ENCODE measurements at regions not wholly inside any gene's neighbourhood (a gene's known extent, or its start where the extent isn't known, plus 50 kb on each side); places are given as distances from the start of the nearest gene placed in this dataset.

DNA sequence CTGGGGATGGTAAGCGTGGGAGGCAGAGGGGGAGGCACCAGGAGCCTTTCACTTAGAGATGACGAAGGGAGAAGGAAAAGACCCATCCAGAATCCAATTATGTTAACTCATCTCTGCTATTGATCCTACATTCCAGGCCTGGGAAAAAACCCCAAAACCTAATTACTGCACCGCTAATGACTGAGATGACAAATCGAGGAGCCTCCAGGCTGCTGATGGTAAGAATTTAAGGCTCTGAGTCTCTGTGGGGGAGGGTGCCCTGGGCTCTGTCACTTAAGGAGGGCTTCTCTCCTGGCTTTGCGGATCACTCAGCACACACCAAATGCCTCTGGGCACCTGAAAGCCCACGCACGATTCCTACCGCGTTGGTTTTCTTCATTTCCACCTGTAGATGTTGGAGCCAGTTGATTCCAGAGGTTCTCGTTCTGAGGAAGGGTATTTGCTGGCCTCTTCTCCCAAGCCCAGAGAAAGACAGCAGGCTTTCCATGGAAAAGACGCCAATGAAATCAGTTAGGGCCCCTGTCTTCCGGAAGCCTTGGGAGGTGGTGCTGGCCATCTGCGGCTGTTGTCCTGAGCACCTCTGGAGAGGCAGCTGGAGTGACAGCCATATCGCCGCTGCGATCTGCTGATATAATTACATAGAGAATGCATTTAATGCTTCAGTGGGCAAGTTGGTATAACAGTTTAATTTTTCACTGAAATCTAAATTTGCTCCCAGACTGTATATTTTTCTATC, 751.2 kb downstream of the BRD1 start:
- intact Hi-C loops (cut with DNase I): no loop called here
- peak; percentile 43 for DNase-seq (ENCODE audit: low spot score)

DNA sequence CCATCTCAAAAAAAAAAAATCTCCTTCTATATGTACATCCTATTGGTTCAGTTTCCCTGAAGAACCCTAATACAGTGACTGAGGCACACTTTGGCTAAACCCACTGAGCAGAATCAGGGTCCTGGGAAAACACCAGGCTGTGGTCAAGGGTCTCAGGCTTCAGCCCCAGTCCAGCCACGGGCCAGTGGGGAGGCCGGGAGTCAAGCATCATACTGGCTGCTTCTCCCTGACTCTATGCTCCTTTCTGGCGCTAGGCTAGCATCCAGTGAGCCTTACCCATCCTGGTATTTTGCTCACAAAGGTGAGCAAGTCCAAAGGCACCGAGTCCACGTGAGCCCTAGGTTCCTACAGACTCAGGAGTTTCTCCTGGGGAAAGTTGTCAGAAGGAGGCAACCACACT, 752.5 kb downstream of the BRD1 start:
- intact Hi-C loops (cut with DNase I): no loop called here
- peak; percentile 51 for DNase-seq (ENCODE audit: low spot score)

DNA sequence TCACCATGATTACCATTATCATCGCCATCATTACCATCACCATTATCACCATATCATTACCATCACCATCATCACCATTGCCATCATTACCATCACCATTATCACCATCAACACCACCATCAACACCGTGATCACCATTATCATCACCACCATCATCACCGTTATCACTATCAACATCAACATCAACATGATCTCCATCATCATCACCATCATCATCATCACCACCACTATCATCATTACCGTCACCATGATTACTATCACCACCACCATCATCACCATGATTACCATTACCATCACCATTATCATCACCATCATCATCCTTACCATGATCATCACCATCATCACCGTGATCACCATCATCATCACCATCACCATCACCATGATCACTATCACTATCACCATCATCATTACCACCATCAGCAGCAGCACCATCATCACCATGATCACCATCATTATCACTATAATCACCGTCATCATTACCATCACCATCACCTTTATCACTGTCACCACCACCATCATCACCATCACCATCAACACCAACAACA, 753.7 kb downstream of the BRD1 start:
- intact Hi-C loops (cut with DNase I): no loop called here
- DNase-seq (ENCODE audit: low spot score): no peak

DNA sequence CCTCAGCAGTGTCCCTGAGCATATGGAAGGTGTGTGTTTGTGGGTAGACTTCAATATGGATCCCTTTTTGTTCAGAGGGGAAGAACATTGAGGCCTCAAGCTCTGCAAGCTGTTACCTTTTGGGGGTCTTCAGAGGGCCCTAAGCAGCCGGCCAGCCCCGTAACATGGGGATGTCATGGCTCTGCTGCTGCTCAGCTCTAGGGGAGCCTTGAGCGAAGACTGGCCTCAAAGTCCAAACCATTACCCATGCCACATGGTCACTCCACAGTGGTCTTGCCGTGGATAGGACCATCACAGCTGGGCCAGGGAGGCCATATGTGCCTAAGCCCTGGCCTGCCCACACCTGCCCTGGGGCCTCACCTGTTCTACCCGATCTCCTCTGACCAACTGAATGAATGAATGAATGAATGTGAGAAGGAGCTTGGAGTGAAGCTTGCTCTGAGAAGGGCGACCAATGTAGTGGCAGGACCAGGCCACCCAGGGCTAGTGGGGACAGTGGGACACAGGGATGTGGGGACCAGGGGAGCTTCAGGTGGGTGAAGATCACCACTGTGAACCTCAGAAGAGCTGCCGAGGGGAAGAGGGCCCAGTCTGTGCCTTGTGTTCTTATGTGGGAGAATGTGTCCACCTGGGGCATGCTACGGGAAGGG, 754.6 kb downstream of the BRD1 start:
- intact Hi-C loops (cut with DNase I): no loop called here
- DNase-seq (ENCODE audit: low spot score): peak; percentile 36

DNA sequence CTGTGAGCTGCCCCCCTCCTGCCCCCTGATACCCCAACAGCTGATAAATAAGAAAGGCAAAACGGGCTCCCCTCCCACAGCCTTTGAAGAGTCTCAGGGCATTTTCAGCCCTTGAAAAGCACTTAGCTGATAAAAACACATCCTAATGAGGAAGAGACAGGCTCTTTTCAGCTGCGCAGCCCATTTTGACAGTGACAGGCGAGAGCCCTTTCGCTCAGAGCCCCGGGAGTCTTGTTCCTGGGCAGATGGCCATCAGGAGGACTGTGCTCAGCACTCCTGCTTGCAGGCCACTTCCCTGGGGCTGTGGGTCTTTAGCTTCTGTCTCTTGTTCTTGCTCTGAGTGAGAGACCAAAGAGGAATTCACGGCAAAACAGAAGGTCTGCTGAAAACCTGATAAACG, 757.2 kb downstream of the BRD1 start:
- DNase-seq (ENCODE audit: low spot score): peak; percentile 16
- intact Hi-C loops (cut with DNase I): no loop called here

DNA sequence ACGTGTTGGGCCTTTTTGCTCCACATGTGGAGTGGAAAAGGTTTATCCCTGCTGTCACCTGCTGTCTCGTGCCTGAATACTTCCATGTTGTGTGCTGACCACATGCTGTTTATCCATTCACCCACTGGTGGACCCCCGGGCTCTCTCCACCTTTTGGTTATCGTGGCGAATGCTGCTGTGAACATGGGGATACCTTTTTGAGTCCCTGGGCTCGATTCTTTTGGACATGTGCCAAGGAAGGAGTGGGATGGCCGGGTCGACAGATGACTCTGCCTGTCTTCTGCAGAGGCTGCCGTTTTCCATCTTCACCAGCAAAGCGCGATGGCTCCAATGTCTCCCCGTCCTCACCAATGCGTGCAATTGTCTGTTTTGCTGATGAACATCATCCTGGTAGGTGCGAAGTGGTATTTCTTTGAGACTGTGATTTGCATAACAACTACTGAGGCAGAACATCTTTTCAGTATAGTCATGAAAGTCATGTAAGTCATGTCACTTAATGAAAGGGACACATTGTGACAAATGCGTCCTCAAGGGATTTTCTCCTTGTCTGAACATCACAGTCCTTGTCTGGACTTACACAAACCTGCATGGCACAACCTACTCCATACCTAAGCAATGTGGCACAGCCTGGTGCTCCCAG, 758.7 kb downstream of the BRD1 start:
- intact Hi-C loops (cut with DNase I): no loop called here
- peak; percentile 51 for DNase-seq (ENCODE audit: low spot score)

DNA sequence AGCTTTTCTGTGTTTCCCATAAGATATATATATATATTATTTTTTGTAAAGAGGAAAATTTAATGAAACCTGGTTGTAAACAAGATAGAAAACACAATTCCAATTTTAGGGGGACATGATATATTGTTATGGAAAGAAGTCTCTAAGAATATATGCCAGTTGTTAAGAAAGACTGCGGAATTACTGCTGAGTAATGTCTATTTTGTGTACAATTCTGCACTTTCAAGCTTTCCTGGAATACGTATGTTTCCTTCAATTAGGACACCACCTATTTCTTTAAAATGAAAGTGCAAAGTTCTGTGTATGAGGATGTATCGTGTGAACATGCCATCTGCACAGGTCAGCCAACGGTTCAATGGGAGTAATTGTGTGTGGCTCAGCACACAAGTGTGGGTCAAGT, 760.2 kb downstream of the BRD1 start:
- intact Hi-C loops (cut with DNase I): no loop called here
- no peak for DNase-seq (ENCODE audit: low spot score)

DNA sequence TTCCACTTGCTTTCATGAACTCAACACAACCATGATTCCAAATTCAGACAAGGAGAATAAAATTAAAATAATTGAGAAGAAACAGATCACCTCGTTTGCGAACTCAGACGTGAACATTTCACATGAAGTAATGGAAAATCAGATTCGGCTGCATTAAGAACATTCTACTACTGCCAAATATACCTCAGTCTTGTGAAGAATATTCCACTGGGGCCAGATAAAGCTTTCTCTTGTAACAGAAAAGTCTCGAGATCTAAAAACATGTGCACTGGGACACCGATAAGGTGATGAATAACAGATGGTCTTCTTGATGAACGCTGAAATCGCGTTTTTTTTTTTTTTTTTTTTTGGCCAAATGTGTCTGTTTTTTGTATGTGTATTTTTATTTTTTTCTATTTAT, 761.1 kb downstream of the BRD1 start:
- intact Hi-C loops (cut with DNase I): no loop called here
- no peak for DNase-seq (ENCODE audit: low spot score)

DNA sequence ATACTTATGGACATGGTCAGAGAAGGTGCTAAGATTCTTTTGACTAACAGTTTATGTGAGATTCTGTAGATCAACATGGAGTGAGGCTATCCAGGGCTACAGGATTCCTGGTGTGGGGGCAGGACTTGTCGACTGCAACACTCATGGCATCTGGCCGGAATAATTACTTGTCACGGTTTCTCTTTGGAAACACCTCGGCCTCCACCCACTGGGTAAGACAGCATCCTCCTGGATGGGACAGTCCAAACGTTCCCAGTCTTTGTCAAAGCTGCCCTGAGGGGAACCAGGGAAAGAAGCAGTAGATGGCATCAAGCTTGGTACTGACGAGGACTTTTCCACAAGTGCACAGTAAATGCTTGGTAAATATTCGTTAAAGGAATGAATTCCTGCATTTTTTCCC, 762.8 kb downstream of the BRD1 start:
- peak; percentile 2 for DNase-seq (ENCODE audit: low spot score)
- intact Hi-C loops (cut with DNase I): no loop called here

DNA sequence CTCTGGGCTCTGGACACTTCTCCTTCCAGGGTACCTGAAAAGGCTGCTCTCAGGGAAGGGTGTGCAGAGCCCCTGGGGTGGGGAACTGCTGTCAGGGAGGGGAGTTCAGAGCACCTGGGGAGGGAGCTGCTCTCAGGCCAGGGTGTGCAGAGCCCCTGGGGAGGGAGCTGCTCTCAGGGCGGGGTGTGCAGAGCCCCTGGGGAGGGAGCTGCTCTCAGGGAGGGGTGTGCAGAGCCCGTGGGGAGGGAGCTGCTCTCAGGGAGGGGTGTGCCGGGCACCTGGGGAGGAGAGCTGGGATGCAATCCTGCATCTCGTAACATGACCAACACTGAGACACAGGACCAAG, 764.2 kb downstream of the BRD1 start:
- peak; percentile 23 for DNase-seq (ENCODE audit: low spot score)
- intact Hi-C loops (cut with DNase I): no loop called here

DNA sequence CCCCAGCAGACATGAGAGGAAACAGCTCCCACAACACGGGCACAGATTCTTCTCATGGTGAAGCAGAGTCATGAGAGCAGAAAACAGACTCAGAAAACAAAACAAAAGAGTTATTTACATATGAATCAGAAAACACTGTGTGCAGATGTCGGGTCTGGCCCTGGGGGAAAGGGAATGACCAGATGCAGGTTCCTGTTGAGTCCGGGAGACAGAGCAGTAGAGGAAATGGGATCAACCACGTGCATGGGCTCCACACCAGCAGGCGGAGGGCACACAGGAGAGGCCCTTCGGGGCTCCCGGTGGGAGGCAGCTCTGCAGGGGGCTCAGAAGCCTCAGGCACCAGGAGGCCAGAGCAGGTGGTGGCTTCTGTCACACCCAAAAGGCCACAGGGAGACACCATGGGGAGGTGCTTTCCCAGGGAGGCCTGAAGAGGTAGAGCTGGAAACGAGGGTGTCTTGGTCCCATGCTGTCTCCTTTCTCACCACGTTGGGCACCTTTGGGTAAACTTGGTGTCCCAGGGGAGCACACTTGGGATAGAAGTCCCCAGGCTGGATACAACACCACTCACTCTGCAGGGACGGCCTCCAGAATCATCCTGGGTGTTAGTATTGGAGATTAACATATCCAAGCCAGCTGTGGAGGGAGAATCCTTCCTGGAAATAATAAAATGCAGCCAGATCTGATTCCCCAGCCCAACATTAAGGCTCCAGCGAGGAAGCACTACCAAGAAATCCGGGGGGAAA, 764.7 kb downstream of the BRD1 start:
- DNase-seq (ENCODE audit: low spot score): peak; percentile 22

DNA sequence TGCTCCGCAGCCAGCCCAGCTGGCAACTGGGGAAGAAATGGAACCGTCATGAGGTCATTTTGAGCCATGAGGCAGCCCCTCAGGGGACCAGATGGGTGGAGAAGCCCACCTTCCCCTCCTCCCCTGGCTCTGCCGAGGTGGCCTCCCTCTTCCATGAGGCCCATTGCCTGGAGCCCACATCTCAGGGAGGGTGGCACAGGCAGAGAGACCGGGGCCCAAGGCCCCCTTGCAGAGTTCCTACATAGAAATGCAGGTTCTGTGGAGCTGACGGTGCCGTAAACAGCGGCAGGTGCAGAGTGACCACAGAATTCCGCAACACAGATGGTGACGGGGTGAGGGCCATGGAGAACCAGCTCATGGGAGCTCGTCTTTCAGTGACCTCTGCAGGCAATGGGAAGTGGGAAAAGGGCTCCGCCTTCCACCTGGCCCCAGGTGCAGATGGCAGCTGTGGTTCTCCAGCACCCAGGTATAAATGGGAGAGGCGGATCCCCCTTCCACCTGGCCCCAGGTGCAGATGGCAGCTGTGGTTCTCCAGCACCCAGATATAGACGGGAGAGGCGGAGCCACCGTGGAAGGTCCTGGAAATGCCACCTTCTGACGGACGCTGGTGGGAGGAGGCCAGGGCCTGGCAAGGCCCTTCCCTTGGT, 765.4 kb downstream of the BRD1 start:
- peak; percentile 66 for DNase-seq (ENCODE audit: low spot score)
- intact Hi-C loops (cut with DNase I): no loop called here

More for the DNA sequence above, 764.7 kb downstream of the BRD1 start:
- intact Hi-C loops (cut with DNase I): no loop called here

DNA sequence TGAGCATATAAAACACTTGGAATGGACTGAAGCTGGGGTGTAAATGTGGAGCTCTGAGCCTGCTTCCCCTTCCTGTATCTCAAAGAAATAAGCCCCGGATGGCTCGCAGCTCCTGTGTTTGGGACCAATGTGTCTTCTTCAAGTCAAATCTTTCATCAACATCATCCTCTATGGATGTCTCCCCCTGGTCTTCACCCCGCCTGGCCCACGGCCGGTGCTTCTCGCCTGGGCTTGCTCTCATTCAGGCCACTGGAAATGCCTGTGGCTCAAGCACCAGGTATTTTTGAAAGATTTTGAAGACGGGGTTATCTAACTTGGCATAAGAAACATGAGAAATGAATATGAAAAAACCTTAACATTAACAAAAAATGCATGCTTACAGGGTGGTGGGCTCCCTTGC, 769.8 kb downstream of the BRD1 start:
- intact Hi-C loops (cut with DNase I): no loop called here
- DNase-seq (ENCODE audit: low spot score): peak; percentile 65

DNA sequence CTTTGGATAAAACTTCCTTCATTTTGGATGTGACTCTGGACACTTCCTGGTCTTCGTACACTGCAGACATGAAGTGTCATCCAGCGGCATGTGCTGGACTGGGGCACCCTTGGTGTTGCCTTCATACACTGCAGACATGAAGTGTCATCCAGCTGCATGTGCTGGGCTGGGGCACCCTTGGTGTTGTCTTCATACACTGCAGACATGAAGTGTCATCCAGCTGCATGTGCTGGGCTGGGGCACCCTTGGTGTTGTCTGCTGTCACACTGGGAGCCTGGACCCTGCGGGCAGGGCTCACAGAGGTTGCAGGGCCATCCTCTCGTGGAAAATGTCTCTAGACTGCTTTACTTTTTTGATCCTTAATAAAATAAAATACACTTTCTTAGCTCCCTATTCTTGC, 771.4 kb downstream of the BRD1 start:
- DNase-seq (ENCODE audit: low spot score): peak; percentile 67
- intact Hi-C loops (cut with DNase I): no loop called here

DNA sequence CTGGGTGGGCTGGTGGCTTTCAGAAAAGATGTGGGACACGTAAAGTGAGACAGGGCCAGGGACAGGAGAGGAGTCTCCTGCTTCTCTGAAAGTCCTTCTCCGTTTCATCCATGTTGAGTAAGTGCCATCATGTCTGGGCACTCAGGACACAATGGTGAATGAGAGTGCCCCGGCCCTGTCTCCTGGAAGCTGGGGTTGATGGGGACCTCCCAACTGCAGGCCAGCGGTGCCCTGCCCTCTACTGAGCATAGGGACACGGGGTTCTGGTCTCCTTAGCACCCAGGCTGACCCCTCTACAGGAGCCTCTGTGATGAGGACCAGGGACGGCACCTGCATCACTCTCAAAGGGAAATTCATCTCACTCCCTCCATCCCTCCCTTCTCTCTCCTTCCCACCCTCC, 772.3 kb downstream of the BRD1 start:
- intact Hi-C loops (cut with DNase I): no loop called here
- peak; percentile 40 for DNase-seq (ENCODE audit: low spot score)

DNA sequence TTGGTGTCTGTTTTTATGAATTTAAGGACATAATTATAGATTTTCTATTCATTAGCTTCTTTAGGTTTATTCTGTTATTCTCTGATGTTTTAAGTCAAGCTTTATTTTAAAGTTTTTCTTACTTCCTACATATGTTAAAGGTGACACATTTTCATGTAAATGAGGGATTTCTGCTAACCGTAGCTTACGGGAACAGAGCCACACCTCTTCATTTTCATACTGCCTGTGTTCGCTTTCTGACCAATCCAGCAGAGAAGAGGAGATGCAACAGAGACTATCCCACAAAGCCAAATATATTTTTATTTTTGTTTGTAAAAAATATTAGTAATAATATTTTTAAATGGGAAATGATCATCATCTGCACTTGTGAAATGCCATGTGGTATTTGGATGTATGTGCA, 774.1 kb downstream of the BRD1 start:
- no peak for DNase-seq (ENCODE audit: low spot score)
- intact Hi-C loops (cut with DNase I): no loop called here

DNA sequence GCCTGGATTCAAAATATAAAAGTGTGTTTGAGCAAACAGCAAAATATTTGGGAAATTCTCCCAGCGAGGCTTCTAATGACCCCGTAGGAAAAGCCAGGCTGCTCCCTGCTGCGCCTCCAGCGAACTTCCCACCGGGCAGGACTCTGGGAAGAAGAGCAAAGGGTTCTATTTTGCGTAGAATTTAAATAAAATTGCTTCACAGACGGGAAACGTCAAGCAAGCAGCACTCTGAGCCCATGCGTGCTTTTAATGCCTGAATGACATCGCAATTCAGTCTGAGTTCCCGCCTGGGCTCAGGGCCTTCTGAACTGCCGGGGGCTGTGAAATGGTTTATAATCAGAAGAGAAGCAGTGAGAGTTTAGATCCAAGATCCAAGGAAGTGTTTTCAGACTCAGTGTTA, 775.1 kb downstream of the BRD1 start:
- peak; percentile 44 for DNase-seq (ENCODE audit: low spot score)
- intact Hi-C loops (cut with DNase I): no loop called here

DNA sequence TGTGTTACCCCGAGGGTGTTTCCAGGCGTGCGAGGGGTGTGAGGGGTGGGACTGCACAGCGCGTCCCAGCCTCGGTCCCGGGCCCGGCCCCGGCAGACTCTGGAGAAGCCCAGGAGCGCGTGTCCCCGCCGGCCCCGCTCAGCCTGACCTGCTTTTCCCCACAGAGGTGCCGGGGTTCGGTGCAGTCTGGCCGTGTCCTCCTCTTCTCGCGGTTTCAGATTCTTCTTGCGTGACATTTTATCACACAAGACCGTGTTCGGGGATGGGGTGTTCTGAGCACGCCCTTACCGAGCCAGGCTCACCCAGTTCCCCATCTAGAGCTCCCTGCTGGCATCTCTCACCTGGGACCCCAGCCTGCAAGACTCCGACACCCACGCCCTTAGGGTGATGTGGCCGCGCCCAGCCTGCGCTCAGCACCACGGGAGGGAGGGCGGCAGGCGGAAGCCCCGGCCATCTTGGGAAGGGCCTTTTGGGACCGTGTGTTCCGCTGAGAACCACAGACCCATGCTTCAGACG, 775.6 kb downstream of the BRD1 start:
- intact Hi-C loops (cut with DNase I): no loop called here
- DNase-seq (ENCODE audit: low spot score): peak; percentile 84

DNA sequence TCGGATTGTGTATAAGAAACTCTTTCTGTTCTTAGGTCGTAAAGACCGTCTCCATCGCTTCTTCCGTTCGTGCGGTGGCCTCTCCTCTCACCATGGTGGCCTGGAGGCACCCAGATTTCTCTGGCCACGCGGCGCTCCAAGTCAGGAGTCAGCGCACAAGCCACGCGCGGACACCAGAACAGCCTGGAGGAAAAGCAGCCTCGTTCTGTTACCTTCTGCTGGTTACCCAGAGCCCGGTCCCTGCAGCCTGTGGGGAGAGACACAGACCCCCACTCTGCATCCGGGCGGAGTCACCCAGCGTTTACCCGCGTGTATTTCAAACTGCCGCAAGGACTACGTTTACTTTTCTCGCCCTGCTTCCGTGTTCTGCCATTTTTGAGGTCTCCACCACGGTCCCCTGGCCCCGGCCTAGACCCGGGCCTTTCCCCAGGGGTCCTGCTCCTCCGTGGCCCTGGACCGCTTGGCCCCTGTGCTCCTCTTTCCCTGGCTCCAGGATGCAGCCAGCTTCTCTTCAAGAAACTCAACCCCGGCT, 776.1 kb downstream of the BRD1 start:
- peak; percentile 56 for DNase-seq (ENCODE audit: low spot score)
- intact Hi-C loops (cut with DNase I): no loop called here
